ENCODE measurements at regions not wholly inside any gene's neighbourhood (a gene's known extent, or its start where the extent isn't known, plus 50 kb on each side); places are given as distances from the start of the nearest gene placed in this dataset.
"Not testable (repeated sequence)": the region's sequence is repeated elsewhere in the genome, so short reads cannot be mapped to it uniquely, and the experiment has no call there.

GRCh38 chr7:152914845-152915102 is 155.2 kb downstream of the ACTR3B start:
- not testable (repeated sequence) for H3K4me1 ChIP-seq (ENCODE audit: control insufficient read depth, insufficient read depth, low read length); H3K27me3 ChIP-seq (ENCODE audit: control insufficient read depth, insufficient read depth, low read length); H3K36me3 ChIP-seq (ENCODE audit: control insufficient read depth, insufficient read depth, low read length); H3K4me3 ChIP-seq (ENCODE audit: low read length); H3K27ac ChIP-seq (ENCODE audit: low read length); DNase-seq
- no CpG with 5 or more reads among the region's 1 CpG for WGBS (ENCODE audit: insufficient coverage, low lambda C conversion rate)
- peaks cover 14% of the 10 kb centered on the region for H3K9me3 ChIP-seq (ENCODE audit: control insufficient read depth, low read depth, low read length)

GRCh38 chr7:152922318-152923081 is 162.9 kb downstream of the ACTR3B start:
- WGBS (ENCODE audit: insufficient coverage, low lambda C conversion rate) = no CpG with 5 or more reads among the region's 16 CpGs
- H3K4me3 ChIP-seq (ENCODE audit: low read length) = no peak overlapping the region
- H3K27ac ChIP-seq (ENCODE audit: low read length) = no peak overlapping the region
- H3K4me1 ChIP-seq (ENCODE audit: control insufficient read depth, insufficient read depth, low read length) = no peaks in the 10 kb centered on the region
- no peaks in the 10 kb centered on the region for H3K9me3 ChIP-seq (ENCODE audit: control insufficient read depth, low read depth, low read length)
- no peaks in the 10 kb centered on the region for H3K36me3 ChIP-seq (ENCODE audit: control insufficient read depth, insufficient read depth, low read length)
- peaks cover 48% of the 10 kb centered on the region for H3K27me3 ChIP-seq (ENCODE audit: control insufficient read depth, insufficient read depth, low read length)
- no peak for DNase-seq

GRCh38 chr7:152923711-152924110 is 164.2 kb downstream of the ACTR3B start:
- no peak overlapping the region for H3K4me3 ChIP-seq (ENCODE audit: low read length)
- H3K27me3 ChIP-seq (ENCODE audit: control insufficient read depth, insufficient read depth, low read length) = peaks cover 48% of the 10 kb centered on the region
- no peaks in the 10 kb centered on the region for H3K4me1 ChIP-seq (ENCODE audit: control insufficient read depth, insufficient read depth, low read length)
- no peaks in the 10 kb centered on the region for H3K9me3 ChIP-seq (ENCODE audit: control insufficient read depth, low read depth, low read length)
- WGBS (ENCODE audit: insufficient coverage, low lambda C conversion rate) = no CpG with 5 or more reads among the region's 12 CpGs
- H3K36me3 ChIP-seq (ENCODE audit: control insufficient read depth, insufficient read depth, low read length) = no peaks in the 10 kb centered on the region
- H3K27ac ChIP-seq (ENCODE audit: low read length) = no peak overlapping the region
- DNase-seq = no peak

GRCh38 chr7:152924238-152924637 is 164.7 kb downstream of the ACTR3B start:
- Histone ChIP-seq H3K27ac (ENCODE audit: low read length) (no peak overlapping the region), H3K27me3 (ENCODE audit: control insufficient read depth, insufficient read depth, low read length) (peaks cover 48% of the 10 kb centered on the region)

GRCh38 chr7:152924826-152925411 is 165.4 kb downstream of the ACTR3B start:
- no peak overlapping the region for H3K4me3 ChIP-seq (ENCODE audit: low read length)
- H3K9me3 ChIP-seq (ENCODE audit: control insufficient read depth, low read depth, low read length) = no peaks in the 10 kb centered on the region
- H3K4me1 ChIP-seq (ENCODE audit: control insufficient read depth, insufficient read depth, low read length) = no peaks in the 10 kb centered on the region
- H3K27ac ChIP-seq (ENCODE audit: low read length) = no peak overlapping the region
- DNase-seq = no peak
- peaks cover 48% of the 10 kb centered on the region for H3K27me3 ChIP-seq (ENCODE audit: control insufficient read depth, insufficient read depth, low read length)
- no peaks in the 10 kb centered on the region for H3K36me3 ChIP-seq (ENCODE audit: control insufficient read depth, insufficient read depth, low read length)
- no CpG with 5 or more reads among the region's 33 CpGs for WGBS (ENCODE audit: insufficient coverage, low lambda C conversion rate)

More at GRCh38 chr7:152924238-152924637, 164.7 kb downstream of the ACTR3B start:
- no peaks in the 10 kb centered on the region for H3K36me3 ChIP-seq (ENCODE audit: control insufficient read depth, insufficient read depth, low read length)
- DNase-seq = no peak
- no peaks in the 10 kb centered on the region for H3K9me3 ChIP-seq (ENCODE audit: control insufficient read depth, low read depth, low read length)
- no peaks in the 10 kb centered on the region for H3K4me1 ChIP-seq (ENCODE audit: control insufficient read depth, insufficient read depth, low read length)
- H3K4me3 ChIP-seq (ENCODE audit: low read length) = no peak overlapping the region
- no CpG with 5 or more reads among the region's 6 CpGs for WGBS (ENCODE audit: insufficient coverage, low lambda C conversion rate)

- Histone ChIP-seq H3K36me3 (ENCODE audit: control insufficient read depth, insufficient read depth, low read length) (no peaks in the 10 kb centered on the region), H3K4me1 (ENCODE audit: control insufficient read depth, insufficient read depth, low read length) (no peaks in the 10 kb centered on the region), H3K9me3 (ENCODE audit: control insufficient read depth, low read depth, low read length) (no peaks in the 10 kb centered on the region), H3K27ac (ENCODE audit: low read length) (no peak overlapping the region), H3K4me3 (ENCODE audit: low read length) (peak overlapping the region; percentile 26), H3K27me3 (ENCODE audit: control insufficient read depth, insufficient read depth, low read length) (peaks cover 48% of the 10 kb centered on the region)
- peak in 1 of 2 donors; percentile 5 for DNase-seq
- WGBS (ENCODE audit: insufficient coverage, low lambda C conversion rate) = no CpG with 5 or more reads among the region's 74 CpGs
Observed at GRCh38 chr7:152925412-152926147, 166.0 kb downstream of the ACTR3B start.

GRCh38 chr7:152931633-152932032 is 172.1 kb downstream of the ACTR3B start:
- Histone ChIP-seq H3K4me3 (ENCODE audit: low read length) (no peak overlapping the region), H3K27ac (ENCODE audit: low read length) (no peak overlapping the region), H3K4me1 (ENCODE audit: control insufficient read depth, insufficient read depth, low read length) (no peaks in the 10 kb centered on the region), H3K9me3 (ENCODE audit: control insufficient read depth, low read depth, low read length) (no peaks in the 10 kb centered on the region), H3K36me3 (ENCODE audit: control insufficient read depth, insufficient read depth, low read length) (no peaks in the 10 kb centered on the region), H3K27me3 (ENCODE audit: control insufficient read depth, insufficient read depth, low read length) (peaks cover 5% of the 10 kb centered on the region)
- no peak for DNase-seq
- WGBS (ENCODE audit: insufficient coverage, low lambda C conversion rate) = no CpG with 5 or more reads among the region's 6 CpGs

- Histone ChIP-seq H3K4me3 (ENCODE audit: low read length) (no peak overlapping the region), H3K27ac (ENCODE audit: low read length) (no peak overlapping the region), H3K4me1 (ENCODE audit: control insufficient read depth, insufficient read depth, low read length) (no peaks in the 10 kb centered on the region), H3K27me3 (ENCODE audit: control insufficient read depth, insufficient read depth, low read length) (no peaks in the 10 kb centered on the region), H3K36me3 (ENCODE audit: control insufficient read depth, insufficient read depth, low read length) (no peaks in the 10 kb centered on the region), H3K9me3 (ENCODE audit: control insufficient read depth, low read depth, low read length) (no peaks in the 10 kb centered on the region)
- DNase-seq = no peak
- no CpG with 5 or more reads among the region's 1 CpG for WGBS (ENCODE audit: insufficient coverage, low lambda C conversion rate)
Observed at GRCh38 chr7:152937282-152937681, 177.7 kb downstream of the ACTR3B start.

GRCh38 chr7:152946616-152947015 is 187.1 kb downstream of the ACTR3B start:
- WGBS (ENCODE audit: insufficient coverage, low lambda C conversion rate) = no CpG with 5 or more reads among the region's 2 CpGs
- H3K27ac ChIP-seq (ENCODE audit: low read length); H3K9me3 ChIP-seq (ENCODE audit: control insufficient read depth, low read depth, low read length); H3K36me3 ChIP-seq (ENCODE audit: control insufficient read depth, insufficient read depth, low read length); H3K4me3 ChIP-seq (ENCODE audit: low read length); H3K4me1 ChIP-seq (ENCODE audit: control insufficient read depth, insufficient read depth, low read length); DNase-seq; H3K27me3 ChIP-seq (ENCODE audit: control insufficient read depth, insufficient read depth, low read length): not testable (repeated sequence)

GRCh38 chr7:152947686-152948085 is 188.1 kb downstream of the ACTR3B start:
- no peak overlapping the region for H3K27ac ChIP-seq (ENCODE audit: low read length)
- WGBS (ENCODE audit: insufficient coverage, low lambda C conversion rate) = no CpG with 5 or more reads among the region's 1 CpG
- no peak for DNase-seq
- H3K4me3 ChIP-seq (ENCODE audit: low read length) = no peak overlapping the region
- H3K36me3 ChIP-seq (ENCODE audit: control insufficient read depth, insufficient read depth, low read length) = no peaks in the 10 kb centered on the region
- H3K9me3 ChIP-seq (ENCODE audit: control insufficient read depth, low read depth, low read length) = no peaks in the 10 kb centered on the region
- no peaks in the 10 kb centered on the region for H3K4me1 ChIP-seq (ENCODE audit: control insufficient read depth, insufficient read depth, low read length)
- H3K27me3 ChIP-seq (ENCODE audit: control insufficient read depth, insufficient read depth, low read length) = no peaks in the 10 kb centered on the region

All from large intestine (tissue), 3 donors.